Suprapubic skin (tissue), 4 donors: ENCODE measurements at regions not wholly inside any gene's neighbourhood (a gene's known extent, or its start where the extent isn't known, plus 50 kb on each side); places are given as distances from the start of the nearest gene placed in this dataset.

Experiments
- DNase-seq, 2 donors: peaks; one replicate each; pipeline ENCODE4 v3.0.0-alpha.2; 2019; ENCODE audit warnings: low spot score in 2 of 2
- H3K27ac ChIP-seq: fragments of 200-600 bp; sonication (generic); one replicate; pipeline ENCODE4 v1.5.1; 2019
- H3K27me3 ChIP-seq: fragments of 200-600 bp; sonication (generic); one replicate; pipeline ENCODE4 v1.5.1; 2019
- H3K36me3 ChIP-seq: fragments of 200-600 bp; sonication (generic); one replicate; pipeline ENCODE4 v1.5.1; 2019
- H3K4me1 ChIP-seq: fragments of 200-600 bp; sonication (generic); one replicate; pipeline ENCODE4 v1.5.1; 2019
- H3K4me3 ChIP-seq: fragments of 200-600 bp; sonication (generic); one replicate; pipeline ENCODE4 v1.5.1; 2019; ENCODE audit warnings: mild to moderate bottlenecking
- H3K9me3 ChIP-seq: fragments of 200-600 bp; sonication (generic); one replicate; pipeline ENCODE4 v1.5.1; 2019
- EP300 ChIP-seq: sonication (generic); formaldehyde crosslinking; IDR thresholded peaks from one replicate; pipeline ENCODE4 v1.6.1; 2017; ENCODE audit warnings: antibody characterized with exemption
- POLR2A ChIP-seq, 2 donors: fragments of 450-650 bp; IDR thresholded peaks; one replicate each; pipeline ENCODE4 v1.6.1; 2017; ENCODE audit warnings: antibody characterized with exemption in 2 of 2, mild to moderate bottlenecking in 2 of 2, moderate library complexity in 2 of 2
- POLR2AphosphoS5 ChIP-seq, 3 donors: sonication (generic); formaldehyde crosslinking; IDR thresholded peaks; one replicate each; pipeline ENCODE4 v1.6.1; 2017; ENCODE audit warnings: antibody characterized with exemption in 3 of 3
- WGBS: methylation state at CpG from one replicate; pipeline ENCODE4 v1.1.5; 2018; 5-methylcytosine and 5-hydroxymethylcytosine counted together
- TF ChIP-seq, protein P1 (sequence below), 2 donors: fragments of 200-600 bp in 1 of 2; fragments of 450-650 bp in 1 of 2; sonication (generic) in 1 of 2; IDR thresholded peaks; one replicate each; pipeline ENCODE4 v1.5.1; 2016 to 2019; ENCODE audit warnings: antibody characterized with exemption in 2 of 2, mild to moderate bottlenecking in 1 of 2, moderate library complexity in 1 of 2

DNA sequence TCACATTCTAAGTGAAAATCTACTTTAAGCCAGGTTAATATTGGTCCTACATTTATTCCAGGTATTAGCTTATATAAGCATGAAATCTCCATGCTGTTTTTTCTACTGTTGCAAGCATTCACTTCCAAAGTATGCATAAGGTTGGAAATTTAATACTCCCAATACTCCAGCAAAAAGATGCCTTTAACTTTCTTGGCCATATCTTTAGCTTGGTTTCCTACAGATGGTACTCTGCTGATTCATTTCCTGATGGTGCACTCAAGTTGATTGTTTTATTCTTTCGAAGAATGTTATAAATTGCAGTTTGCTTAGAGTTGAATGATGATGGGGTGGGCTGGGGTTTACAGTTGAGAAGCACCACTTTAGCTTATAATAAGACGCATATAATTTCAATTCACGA lies 330.2 kb downstream of the PTTG2 start:
- DNase-seq, result no peak
- no peak for TF ChIP-seq POLR2A (IDR thresholded peaks at IDR 0.05)
- no peak for TF ChIP-seq EP300
- no peak for TF ChIP-seq POLR2AphosphoS5 (IDR thresholded peaks at IDR 0.05)
- TF ChIP-seq, protein P1, sequence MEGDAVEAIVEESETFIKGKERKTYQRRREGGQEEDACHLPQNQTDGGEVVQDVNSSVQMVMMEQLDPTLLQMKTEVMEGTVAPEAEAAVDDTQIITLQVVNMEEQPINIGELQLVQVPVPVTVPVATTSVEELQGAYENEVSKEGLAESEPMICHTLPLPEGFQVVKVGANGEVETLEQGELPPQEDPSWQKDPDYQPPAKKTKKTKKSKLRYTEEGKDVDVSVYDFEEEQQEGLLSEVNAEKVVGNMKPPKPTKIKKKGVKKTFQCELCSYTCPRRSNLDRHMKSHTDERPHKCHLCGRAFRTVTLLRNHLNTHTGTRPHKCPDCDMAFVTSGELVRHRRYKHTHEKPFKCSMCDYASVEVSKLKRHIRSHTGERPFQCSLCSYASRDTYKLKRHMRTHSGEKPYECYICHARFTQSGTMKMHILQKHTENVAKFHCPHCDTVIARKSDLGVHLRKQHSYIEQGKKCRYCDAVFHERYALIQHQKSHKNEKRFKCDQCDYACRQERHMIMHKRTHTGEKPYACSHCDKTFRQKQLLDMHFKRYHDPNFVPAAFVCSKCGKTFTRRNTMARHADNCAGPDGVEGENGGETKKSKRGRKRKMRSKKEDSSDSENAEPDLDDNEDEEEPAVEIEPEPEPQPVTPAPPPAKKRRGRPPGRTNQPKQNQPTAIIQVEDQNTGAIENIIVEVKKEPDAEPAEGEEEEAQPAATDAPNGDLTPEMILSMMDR (IDR thresholded peaks at IDR 0.05), result no peak
- no peaks in the 10 kb centered on the region for H3K9me3 ChIP-seq
- no peak overlapping the region for H3K4me3 ChIP-seq
- WGBS, result 83% methylated on average over 3 of the region's 3 CpGs
- H3K4me1 ChIP-seq, result no peaks in the 10 kb centered on the region
- H3K27me3 ChIP-seq, result no peaks in the 10 kb centered on the region
- H3K36me3 ChIP-seq, result no peaks in the 10 kb centered on the region
- H3K27ac ChIP-seq, result no peak overlapping the region

DNA sequence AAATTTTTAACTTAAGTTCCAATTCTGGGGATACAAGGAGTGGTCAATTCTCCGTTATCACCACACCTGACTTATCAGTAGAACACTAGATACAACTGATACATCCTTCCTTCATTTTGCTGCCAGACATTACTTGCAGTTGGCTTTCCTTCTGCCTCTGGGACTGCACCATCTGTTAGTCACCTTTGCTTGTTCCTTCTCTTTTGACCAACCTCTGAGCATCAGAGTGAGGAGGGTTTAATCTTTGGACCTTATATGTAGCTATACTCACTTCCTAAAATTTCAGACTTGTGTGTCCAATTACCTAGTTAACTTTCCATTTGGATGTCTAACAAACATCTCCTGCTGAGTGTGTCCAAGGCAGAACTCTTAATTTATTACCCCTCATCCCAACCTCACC lies 330.7 kb downstream of the PTTG2 start:
- no peak for DNase-seq
- Histone ChIP-seq H3K27me3 (no peaks in the 10 kb centered on the region), H3K27ac (no peak overlapping the region), H3K36me3 (no peaks in the 10 kb centered on the region), H3K9me3 (no peaks in the 10 kb centered on the region), H3K4me3 (no peak overlapping the region), H3K4me1 (no peaks in the 10 kb centered on the region)
- 89% methylated on average over 1 of the region's 1 CpG for WGBS
- TF ChIP-seq EP300 (no peak), POLR2AphosphoS5 (IDR thresholded peaks at IDR 0.05) (no peak), POLR2A (IDR thresholded peaks at IDR 0.05) (no peak)
- TF ChIP-seq, protein P1 (IDR thresholded peaks at IDR 0.05), result no peak

DNA sequence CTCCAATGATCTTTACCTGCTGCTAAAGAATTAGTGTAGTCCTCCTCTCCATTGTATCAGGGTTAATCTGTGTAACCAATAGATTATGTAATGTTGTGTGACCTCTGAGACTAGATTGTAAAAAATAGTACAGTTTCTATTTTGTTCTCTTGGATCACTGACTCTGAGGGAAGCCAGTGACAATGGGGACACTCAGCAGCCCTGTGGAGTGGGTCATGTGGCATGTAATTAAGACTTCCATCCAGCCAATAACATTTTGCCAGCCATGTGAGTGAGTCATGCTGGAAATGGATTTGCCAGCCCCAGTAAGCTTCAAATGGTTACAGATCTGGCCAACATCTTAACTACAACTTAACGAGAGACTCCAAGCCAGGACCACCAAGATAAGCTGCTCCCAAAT lies 332.3 kb downstream of the PTTG2 start:
- 83% methylated on average over 1 of the region's 1 CpG for WGBS
- H3K27me3 ChIP-seq, result no peaks in the 10 kb centered on the region

DNA sequence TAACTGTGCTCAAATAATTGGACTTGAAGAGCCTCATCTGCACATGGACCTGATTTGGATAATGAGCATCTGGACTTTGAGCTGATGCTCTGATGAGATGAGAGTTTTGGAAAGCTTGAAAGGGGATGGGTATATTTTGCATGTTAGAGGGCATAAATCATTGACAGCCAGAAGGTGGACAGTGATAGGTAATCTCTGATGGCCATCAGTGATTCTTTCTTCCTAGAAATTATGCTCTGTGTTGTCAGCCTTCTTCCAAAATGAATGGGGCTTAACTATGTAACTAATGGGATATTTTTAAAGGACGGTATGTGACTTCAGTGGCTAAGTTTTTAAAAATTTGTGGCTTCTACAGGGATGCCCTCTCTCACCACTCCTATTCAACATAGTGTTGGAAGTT lies 334.0 kb downstream of the PTTG2 start:
- Histone ChIP-seq H3K36me3 (no peaks in the 10 kb centered on the region), H3K9me3 (peaks cover 9% of the 10 kb centered on the region), H3K4me3 (no peak overlapping the region), H3K27ac (no peak overlapping the region), H3K27me3 (no peaks in the 10 kb centered on the region), H3K4me1 (no peaks in the 10 kb centered on the region)
- TF ChIP-seq EP300, result no peak
- no peak for TF ChIP-seq POLR2AphosphoS5 (IDR thresholded peaks at IDR 0.05)
- TF ChIP-seq, protein P1 (IDR thresholded peaks at IDR 0.05), result no peak
- TF ChIP-seq POLR2A (IDR thresholded peaks at IDR 0.05), result no peak
- no peak for DNase-seq
- 89% methylated on average over 1 of the region's 1 CpG for WGBS

More for the DNA sequence above, 332.3 kb downstream of the PTTG2 start:
- Histone ChIP-seq H3K27ac (no peak overlapping the region), H3K4me3 (no peak overlapping the region), H3K36me3 (no peaks in the 10 kb centered on the region), H3K9me3 (no peaks in the 10 kb centered on the region), H3K4me1 (no peaks in the 10 kb centered on the region)
- no peak for TF ChIP-seq EP300
- TF ChIP-seq, protein P1 (IDR thresholded peaks at IDR 0.05), result no peak
- DNase-seq, result no peak

DNA sequence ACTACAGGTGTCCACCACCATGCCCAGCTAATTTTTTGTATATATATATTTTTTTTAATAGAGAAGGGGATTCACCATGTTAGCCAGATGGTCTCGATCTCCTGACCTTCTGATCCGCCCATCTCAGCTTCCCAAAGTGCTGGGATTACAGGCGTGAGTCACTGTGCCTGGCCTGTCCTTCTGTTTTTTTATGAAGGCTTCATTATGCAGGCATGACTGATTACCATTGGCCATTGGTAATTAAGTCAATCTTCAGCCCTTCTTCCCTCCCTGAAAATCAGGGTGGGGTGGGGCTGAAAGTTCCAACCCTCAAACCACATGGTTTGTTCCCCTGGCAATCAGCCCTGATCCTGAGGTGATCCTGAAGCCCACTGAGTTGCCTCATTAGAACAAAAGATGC lies 336.9 kb downstream of the PTTG2 start:
- Histone ChIP-seq H3K27me3 (no peaks in the 10 kb centered on the region), H3K4me3 (no peak overlapping the region), H3K9me3 (peaks cover 9% of the 10 kb centered on the region), H3K36me3 (no peaks in the 10 kb centered on the region), H3K27ac (no peak overlapping the region), H3K4me1 (no peaks in the 10 kb centered on the region)
- 84% methylated on average over 3 of the region's 3 CpGs for WGBS
- no peak for DNase-seq
- TF ChIP-seq POLR2AphosphoS5 (IDR thresholded peaks at IDR 0.05) (no peak), EP300 (no peak), POLR2A (IDR thresholded peaks at IDR 0.05) (no peak)
- TF ChIP-seq, protein P1 (IDR thresholded peaks at IDR 0.05), result no peak
